Astrocyte of the spinal cord (primary cell): ENCODE measurements at regions not wholly inside any gene's neighbourhood (a gene's known extent, or its start where the extent isn't known, plus 50 kb on each side); places are given as distances from the start of the nearest gene placed in this dataset.

Experiments used
- DNase-seq: peaks from one replicate; pipeline ENCODE4 v3.0.0; 2011; ENCODE audit warnings: low read depth, low spot score
- H3K4me3 ChIP-seq: 2 replicates; pipeline ENCODE4 v1.5.1; 2011; ENCODE audit warnings: low read depth, mild to moderate bottlenecking, low read length, moderate library complexity
- CTCF ChIP-seq: IDR thresholded peaks from 2 replicates; pipeline ENCODE4 v1.5.1; 2012; ENCODE audit warnings: low read depth, mild to moderate bottlenecking, low read length, inconsistent platforms
- in situ Hi-C: cut with HindIII; loops from 2 replicates; pipeline ENCODE4 v1.10.0; 2017; ENCODE audit warnings: low sequenced_read_pairs

DNA sequence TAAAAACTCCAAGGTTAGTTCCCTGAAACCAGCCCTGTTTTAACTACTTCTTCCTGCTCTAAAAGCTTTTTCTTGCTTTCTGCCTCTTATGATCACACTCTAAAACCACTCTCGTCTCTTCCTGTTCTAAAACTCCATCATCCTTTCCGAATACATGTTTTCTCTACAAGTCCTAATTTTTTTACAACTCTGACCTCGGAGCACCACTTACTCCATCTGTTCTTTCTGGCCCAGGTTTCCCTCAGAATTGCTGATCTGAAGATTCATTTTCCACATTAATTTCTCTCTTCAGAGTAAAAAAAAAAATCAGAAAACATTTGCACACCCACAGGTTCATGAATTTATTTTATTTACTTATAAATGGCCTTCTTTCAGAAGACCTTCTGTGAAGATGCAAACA, 265.7 kb upstream of the CADM1 start:
- no peak for DNase-seq
- in situ Hi-C loops: no loop called here

DNA sequence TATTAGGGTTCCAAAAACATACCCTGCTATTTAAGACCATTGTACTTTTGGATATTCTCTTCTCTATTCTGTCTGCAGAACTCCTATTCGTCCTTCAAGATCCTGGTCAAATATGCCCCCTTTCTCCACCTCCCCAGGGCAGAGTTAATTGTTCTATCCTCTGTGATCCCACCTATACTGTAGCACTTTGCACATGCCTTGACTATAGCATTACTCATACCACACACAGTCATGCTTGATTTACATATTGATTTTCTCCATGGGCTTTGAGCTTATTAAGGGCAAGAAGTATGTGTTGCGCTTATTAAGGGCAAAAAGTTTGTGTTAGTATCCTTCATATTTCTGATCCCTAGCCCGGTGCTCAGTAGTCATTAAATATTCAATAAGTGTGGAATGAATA, 263.7 kb upstream of the CADM1 start:
- TF ChIP-seq CTCF: no peak
- in situ Hi-C loops: no loop called here
- no peak overlapping the region for H3K4me3 ChIP-seq

More for the DNA sequence above, 265.7 kb upstream of the CADM1 start:
- TF ChIP-seq CTCF: no peak
- H3K4me3 ChIP-seq: no peak overlapping the region

DNA sequence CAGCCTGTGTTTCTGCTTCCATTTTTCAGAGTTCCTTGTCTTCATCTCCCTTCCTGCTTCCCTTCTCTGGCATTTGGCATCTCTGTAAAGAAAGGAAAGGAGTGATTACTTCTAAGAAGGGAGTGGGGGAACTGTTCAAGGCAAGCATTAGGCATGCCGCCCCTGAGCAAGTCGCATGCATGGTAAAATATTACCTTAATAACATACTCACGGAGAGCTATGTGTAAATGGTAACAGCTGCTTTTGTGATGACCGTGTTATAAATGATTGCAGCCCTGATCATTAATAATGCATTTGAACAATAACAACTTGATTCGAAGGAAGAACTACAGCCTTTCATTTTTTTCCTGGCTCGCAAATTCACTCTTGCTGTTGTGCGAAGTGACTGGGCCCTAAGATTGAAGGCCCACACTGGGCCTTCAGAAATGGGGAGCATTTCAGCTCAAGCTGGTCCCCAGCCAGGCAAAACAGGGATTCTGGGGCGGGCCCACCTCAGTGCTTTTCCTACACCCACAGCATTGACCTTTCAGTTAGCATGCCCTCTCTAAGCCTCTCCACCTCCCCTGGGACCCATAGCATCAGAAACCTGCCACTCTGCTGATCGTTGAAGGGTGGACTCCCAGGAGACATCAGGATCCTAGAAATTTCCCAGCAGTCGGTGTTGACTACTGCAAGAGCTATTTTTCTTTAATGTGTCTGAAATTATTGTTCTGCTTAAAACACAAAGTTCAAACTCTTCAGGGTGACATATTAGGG, 263.0 kb upstream of the CADM1 start:
- TF ChIP-seq CTCF: no peak
- in situ Hi-C loops: no loop called here
- H3K4me3 ChIP-seq: no peak overlapping the region
- DNase-seq: no peak

More for the DNA sequence above, 263.7 kb upstream of the CADM1 start:
- no peak for DNase-seq

- in situ Hi-C loops: no loop called here
- no peak for DNase-seq
- no peak overlapping the region for H3K4me3 ChIP-seq
- no peak for TF ChIP-seq CTCF
Measured at GRCh38 chr11:115766561-115766960, 262.3 kb upstream of the CADM1 start.

- DNase-seq: no peak
- no peak for TF ChIP-seq CTCF
- no peak overlapping the region for H3K4me3 ChIP-seq
- in situ Hi-C loops: no loop called here
Measured at GRCh38 chr11:115765803-115766239, 261.6 kb upstream of the CADM1 start.

- no peak for TF ChIP-seq CTCF
- no peak overlapping the region for H3K4me3 ChIP-seq
- peak; percentile 2 for DNase-seq
- in situ Hi-C loops: no loop called here
Measured at GRCh38 chr11:115764176-115764575, 260.0 kb upstream of the CADM1 start.
